ENCODE measurements at regions not wholly inside any gene's neighbourhood (a gene's known extent, or its start where the extent isn't known, plus 50 kb on each side); places are given as distances from the start of the nearest gene placed in this dataset.

DNA sequence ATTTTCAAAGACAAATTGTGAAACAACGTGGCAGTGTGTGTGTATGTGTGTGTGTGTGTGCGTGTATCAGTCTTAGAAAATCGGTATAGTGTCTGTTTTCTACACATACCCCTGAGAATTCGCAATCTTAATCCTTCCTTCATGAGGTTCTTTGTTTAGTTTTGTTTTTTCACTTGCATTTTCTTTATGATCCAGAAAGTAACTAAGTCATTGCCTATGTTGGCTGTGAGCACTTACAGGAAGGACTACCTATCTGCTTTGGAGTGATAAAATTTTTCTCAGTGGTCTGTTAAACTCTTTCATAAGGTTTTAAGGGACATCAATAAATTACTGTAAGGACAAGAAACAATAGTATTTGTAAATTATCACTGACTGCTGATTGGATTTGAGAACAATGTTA lies 1587.1 kb downstream of the PCDH9 start:
- TF ChIP-seq, protein P1, sequence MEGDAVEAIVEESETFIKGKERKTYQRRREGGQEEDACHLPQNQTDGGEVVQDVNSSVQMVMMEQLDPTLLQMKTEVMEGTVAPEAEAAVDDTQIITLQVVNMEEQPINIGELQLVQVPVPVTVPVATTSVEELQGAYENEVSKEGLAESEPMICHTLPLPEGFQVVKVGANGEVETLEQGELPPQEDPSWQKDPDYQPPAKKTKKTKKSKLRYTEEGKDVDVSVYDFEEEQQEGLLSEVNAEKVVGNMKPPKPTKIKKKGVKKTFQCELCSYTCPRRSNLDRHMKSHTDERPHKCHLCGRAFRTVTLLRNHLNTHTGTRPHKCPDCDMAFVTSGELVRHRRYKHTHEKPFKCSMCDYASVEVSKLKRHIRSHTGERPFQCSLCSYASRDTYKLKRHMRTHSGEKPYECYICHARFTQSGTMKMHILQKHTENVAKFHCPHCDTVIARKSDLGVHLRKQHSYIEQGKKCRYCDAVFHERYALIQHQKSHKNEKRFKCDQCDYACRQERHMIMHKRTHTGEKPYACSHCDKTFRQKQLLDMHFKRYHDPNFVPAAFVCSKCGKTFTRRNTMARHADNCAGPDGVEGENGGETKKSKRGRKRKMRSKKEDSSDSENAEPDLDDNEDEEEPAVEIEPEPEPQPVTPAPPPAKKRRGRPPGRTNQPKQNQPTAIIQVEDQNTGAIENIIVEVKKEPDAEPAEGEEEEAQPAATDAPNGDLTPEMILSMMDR (IDR thresholded peaks at IDR 0.05): no peak
- Mint-ChIP-seq H3K27me3 (ENCODE audit: unreplicated experiment) (no peaks in the 10 kb centered on the region), H3K4me1 (ENCODE audit: unreplicated experiment) (no peaks in the 10 kb centered on the region), H3K4me3 (ENCODE audit: unreplicated experiment) (no peak overlapping the region), H3K27ac (ENCODE audit: unreplicated experiment) (no peak overlapping the region), H3K9me3 (ENCODE audit: unreplicated experiment) (no peaks in the 10 kb centered on the region), H3K36me3 (ENCODE audit: unreplicated experiment) (no peaks in the 10 kb centered on the region)
- no peak for DNase-seq (ENCODE audit: extremely low spot score, unreplicated experiment)

DNA sequence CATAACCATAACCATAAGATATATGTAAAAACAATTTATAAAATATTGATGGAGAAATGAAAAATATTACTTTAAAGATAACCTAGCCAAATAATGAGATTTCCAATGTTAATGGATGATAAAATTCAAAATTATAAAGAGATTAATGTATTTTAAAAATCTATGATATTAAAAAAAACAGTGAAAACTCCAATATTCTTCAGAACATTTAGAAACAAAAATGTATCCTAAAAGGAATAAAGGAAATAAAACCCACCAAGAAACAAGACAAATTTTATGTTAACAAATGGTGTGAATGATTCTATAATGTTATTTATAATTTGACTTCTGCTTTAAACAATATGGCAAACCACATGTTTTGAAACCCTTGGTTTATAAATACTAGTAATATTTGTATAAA lies 1587.8 kb downstream of the PCDH9 start:
- no peak overlapping the region for H3K4me3 Mint-ChIP-seq (ENCODE audit: unreplicated experiment)
- no peaks in the 10 kb centered on the region for H3K36me3 Mint-ChIP-seq (ENCODE audit: unreplicated experiment)
- no peak overlapping the region for H3K27ac Mint-ChIP-seq (ENCODE audit: unreplicated experiment)
- no peaks in the 10 kb centered on the region for H3K9me3 Mint-ChIP-seq (ENCODE audit: unreplicated experiment)
- TF ChIP-seq, protein P1 (IDR thresholded peaks at IDR 0.05): no peak
- no peaks in the 10 kb centered on the region for H3K27me3 Mint-ChIP-seq (ENCODE audit: unreplicated experiment)
- DNase-seq (ENCODE audit: extremely low spot score, unreplicated experiment): no peak
- no peaks in the 10 kb centered on the region for H3K4me1 Mint-ChIP-seq (ENCODE audit: unreplicated experiment)

DNA sequence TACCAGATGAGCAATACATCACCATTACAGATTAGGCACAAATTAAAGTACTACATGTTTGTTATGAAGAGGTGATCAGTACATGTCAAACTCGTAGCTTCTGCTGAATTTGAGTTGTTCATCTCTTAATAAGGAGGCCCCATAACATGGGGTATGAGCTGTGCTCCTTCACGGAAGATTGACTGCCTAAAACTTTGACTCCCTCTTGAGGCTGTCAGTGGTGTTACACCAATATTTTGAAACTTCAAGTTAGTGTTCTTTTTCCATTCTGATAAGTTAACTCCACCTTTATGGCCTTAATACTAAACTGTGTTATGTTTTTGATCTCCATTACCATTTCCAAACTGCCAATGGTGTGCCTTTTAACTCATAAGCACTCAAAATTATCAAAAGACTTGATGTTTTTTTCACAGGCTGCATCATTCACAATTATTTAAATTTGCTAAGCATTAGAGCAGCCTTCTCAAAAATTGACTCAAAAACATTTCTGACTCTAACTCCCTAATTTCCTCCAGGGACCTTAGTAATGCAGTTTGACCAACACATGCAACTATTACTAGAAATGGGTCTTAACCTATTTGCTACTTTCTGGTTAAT lies 1591.5 kb downstream of the PCDH9 start:
- TF ChIP-seq, protein P1 (IDR thresholded peaks at IDR 0.05): peak; percentile 87
- no peak for DNase-seq (ENCODE audit: extremely low spot score, unreplicated experiment)

DNA sequence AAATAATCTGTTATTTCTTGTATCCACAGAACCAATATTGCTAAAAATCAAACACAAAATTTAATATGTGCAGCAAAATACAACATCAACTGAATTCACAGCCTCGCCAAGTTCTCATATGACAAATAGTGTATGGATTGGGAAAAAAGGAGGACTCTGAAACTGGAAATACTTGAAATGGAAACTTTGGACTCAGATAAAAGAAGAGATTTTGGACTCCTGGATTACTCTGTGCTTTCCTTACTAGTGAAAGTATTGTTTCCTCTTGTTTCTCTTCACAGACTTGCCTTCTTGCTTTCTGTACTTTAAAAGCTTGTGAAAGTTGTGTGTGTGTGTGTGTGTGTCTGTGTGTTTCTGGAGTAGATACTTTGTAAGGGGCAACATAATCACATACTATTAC lies 1596.3 kb downstream of the PCDH9 start:
- H3K27me3 Mint-ChIP-seq (ENCODE audit: unreplicated experiment): no peaks in the 10 kb centered on the region
- peaks cover 12% of the 10 kb centered on the region for H3K4me1 Mint-ChIP-seq (ENCODE audit: unreplicated experiment)
- H3K27ac Mint-ChIP-seq (ENCODE audit: unreplicated experiment): no peak overlapping the region
- H3K4me3 Mint-ChIP-seq (ENCODE audit: unreplicated experiment): no peak overlapping the region
- H3K9me3 Mint-ChIP-seq (ENCODE audit: unreplicated experiment): no peaks in the 10 kb centered on the region
- TF ChIP-seq, protein P1 (IDR thresholded peaks at IDR 0.05): no peak
- no peaks in the 10 kb centered on the region for H3K36me3 Mint-ChIP-seq (ENCODE audit: unreplicated experiment)
- no peak for DNase-seq (ENCODE audit: extremely low spot score, unreplicated experiment)

More for the DNA sequence above, 1591.5 kb downstream of the PCDH9 start:
- Mint-ChIP-seq H3K36me3 (ENCODE audit: unreplicated experiment) (no peaks in the 10 kb centered on the region), H3K4me3 (ENCODE audit: unreplicated experiment) (no peak overlapping the region), H3K27ac (ENCODE audit: unreplicated experiment) (no peak overlapping the region), H3K27me3 (ENCODE audit: unreplicated experiment) (no peaks in the 10 kb centered on the region), H3K9me3 (ENCODE audit: unreplicated experiment) (no peaks in the 10 kb centered on the region), H3K4me1 (ENCODE audit: unreplicated experiment) (no peaks in the 10 kb centered on the region)

DNA sequence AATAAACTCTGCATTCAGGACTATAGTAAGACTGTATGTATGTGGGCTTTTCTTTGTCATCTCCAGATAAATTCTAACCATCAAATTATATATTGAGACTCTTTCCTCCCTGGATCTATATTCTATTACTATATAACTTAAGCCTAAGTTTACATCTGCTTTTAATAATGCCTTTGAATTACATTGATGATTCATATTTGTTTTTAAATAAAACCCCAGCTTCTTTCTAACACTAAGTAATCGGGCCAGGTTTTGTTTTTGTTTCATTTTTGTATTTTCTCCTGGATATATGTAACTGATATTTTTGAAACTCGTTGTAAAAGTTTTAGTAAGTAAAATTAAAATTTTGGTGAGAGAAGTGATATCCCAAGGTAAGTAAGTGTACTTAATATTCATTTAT lies 1599.1 kb downstream of the PCDH9 start:
- H3K27me3 Mint-ChIP-seq (ENCODE audit: unreplicated experiment): no peaks in the 10 kb centered on the region
- no peaks in the 10 kb centered on the region for H3K9me3 Mint-ChIP-seq (ENCODE audit: unreplicated experiment)
- TF ChIP-seq, protein P1 (IDR thresholded peaks at IDR 0.05): no peak
- H3K4me3 Mint-ChIP-seq (ENCODE audit: unreplicated experiment): peak overlapping the region; percentile 47
- H3K4me1 Mint-ChIP-seq (ENCODE audit: unreplicated experiment): peaks cover 12% of the 10 kb centered on the region
- peak overlapping the region; percentile 46 for H3K27ac Mint-ChIP-seq (ENCODE audit: unreplicated experiment)
- no peaks in the 10 kb centered on the region for H3K36me3 Mint-ChIP-seq (ENCODE audit: unreplicated experiment)
- DNase-seq (ENCODE audit: extremely low spot score, unreplicated experiment): no peak
